WTC11 (cell line): ENCODE measurements at regions not wholly inside any gene's neighbourhood (a gene's known extent, or its start where the extent isn't known, plus 50 kb on each side); places are given as distances from the start of the nearest gene placed in this dataset.

Source experiments
- ATAC-seq: fragments of 200-7000 bp; cut with Tn5 transposase; 2 replicates; pipeline ENCODE4 v1.10.0; 2021; ENCODE audit warnings: mild to moderate bottlenecking, moderate library complexity
- CTCF ChIA-PET: fragments of 300-600 bp; sonication (Branson Sonifier 250); formaldehyde crosslinking; loops from one replicate; lab custom pipeline; 2021; ENCODE audit warnings: antibody characterized with exemption; lab: Charles Lee
- POLR2A ChIA-PET: fragments of 350-600 bp; sonication (Branson Sonifier 250); formaldehyde crosslinking; loops from one replicate; lab custom pipeline; 2021; ENCODE audit warnings: antibody characterized with exemption; lab: Charles Lee
- DNase-seq: peaks from one replicate; pipeline ENCODE4 v3.0.0; 2021; ENCODE audit warnings: low spot score
- H3K27ac Mint-ChIP-seq: 2 replicates; pipeline ENCODE4 v1.8.0; 2021; ENCODE audit warnings: mixed read lengths
- H3K27me3 Mint-ChIP-seq: 2 replicates; pipeline ENCODE4 v1.8.0; 2021; ENCODE audit warnings: low read depth, mild to moderate bottlenecking, moderate library complexity, mixed read lengths
- H3K36me3 Mint-ChIP-seq: 2 replicates; pipeline ENCODE4 v1.8.0; 2021; ENCODE audit warnings: mixed read lengths
- H3K4me1 Mint-ChIP-seq: 2 replicates; pipeline ENCODE4 v1.8.0; 2022; ENCODE audit warnings: mixed read lengths
- H3K4me3 Mint-ChIP-seq: 2 replicates; pipeline ENCODE4 v1.8.0; 2021; ENCODE audit warnings: mild to moderate bottlenecking, moderate library complexity, mixed read lengths
- H3K9me3 Mint-ChIP-seq: 2 replicates; pipeline ENCODE4 v1.8.0; 2021; ENCODE audit warnings: mixed read lengths
- AR ChIP-seq: fragments of 250-450 bp; sonication (Bioruptor Pico); IDR thresholded peaks from 2 replicates; pipeline ENCODE4 v1.9.0; 2021; ENCODE audit warnings: mild to moderate bottlenecking
- ATF3 ChIP-seq: sonication (generic); formaldehyde crosslinking; conservative IDR thresholded peaks from 2 replicates; pipeline ENCODE4 v1.8.1; 2022; ENCODE audit warnings: mild to moderate bottlenecking, missing genetic modification reagents
- CREM ChIP-seq: sonication (generic); formaldehyde crosslinking; IDR thresholded peaks from 2 replicates; pipeline ENCODE4 v1.8.1; 2022; ENCODE audit warnings: mild to moderate bottlenecking, missing genetic modification reagents, moderate library complexity
- E2F4 ChIP-seq: sonication (generic); formaldehyde crosslinking; IDR thresholded peaks from 2 replicates; pipeline ENCODE4 v1.8.1; 2022; ENCODE audit warnings: low read depth, mild to moderate bottlenecking, moderate library complexity, missing genetic modification reagents, borderline replicate concordance
- FOXP1 ChIP-seq: sonication (generic); formaldehyde crosslinking; IDR thresholded peaks from 2 replicates; pipeline ENCODE4 v1.8.0; 2022; ENCODE audit warnings: missing genetic modification reagents, mild to moderate bottlenecking, moderate library complexity, borderline replicate concordance
- GRHL2 ChIP-seq: fragments of 250-450 bp; sonication (Bioruptor Pico); IDR thresholded peaks from 2 replicates; pipeline ENCODE4 v1.8.0; 2022; ENCODE audit warnings: mild to moderate bottlenecking, moderate library complexity; ENCODE audit not compliant: insufficient replicate concordance, severe bottlenecking
- GTF2I ChIP-seq: fragments of 250-450 bp; sonication (Bioruptor Pico); conservative IDR thresholded peaks from 2 replicates; pipeline ENCODE4 v1.4.0; 2021; ENCODE audit warnings: mild to moderate bottlenecking
- JUN ChIP-seq: sonication (generic); formaldehyde crosslinking; IDR thresholded peaks from 2 replicates; pipeline ENCODE4 v1.8.0; 2023; ENCODE audit warnings: mild to moderate bottlenecking, missing genetic modification reagents
- KAT7 ChIP-seq: sonication (generic); formaldehyde crosslinking; IDR thresholded peaks from 2 replicates; pipeline ENCODE4 v1.8.1; 2023; ENCODE audit warnings: missing genetic modification reagents, mild to moderate bottlenecking, borderline replicate concordance
- MYBL2 ChIP-seq: sonication (generic); formaldehyde crosslinking; IDR thresholded peaks from 2 replicates; pipeline ENCODE4 v1.8.1; 2023; ENCODE audit warnings: mild to moderate bottlenecking, moderate library complexity, missing genetic modification reagents
- NFYB ChIP-seq: sonication (generic); formaldehyde crosslinking; conservative IDR thresholded peaks from 2 replicates; pipeline ENCODE4 v1.8.0; 2022; ENCODE audit warnings: low read depth, missing genetic modification reagents
- NR3C1 ChIP-seq: sonication (generic); formaldehyde crosslinking; conservative IDR thresholded peaks from 2 replicates; pipeline ENCODE4 v1.8.1; 2023; ENCODE audit warnings: low read depth, mild to moderate bottlenecking, missing genetic modification reagents
- PREB ChIP-seq: sonication (generic); formaldehyde crosslinking; IDR thresholded peaks from 2 replicates; pipeline ENCODE4 v1.8.1; 2022; ENCODE audit warnings: mild to moderate bottlenecking, missing genetic modification reagents, moderate library complexity, borderline replicate concordance
- SP1 ChIP-seq: sonication (generic); formaldehyde crosslinking; conservative IDR thresholded peaks from 2 replicates; pipeline ENCODE4 v1.8.1; 2022; ENCODE audit warnings: missing genetic modification reagents
- STAT6 ChIP-seq: sonication (generic); formaldehyde crosslinking; conservative IDR thresholded peaks from 2 replicates; pipeline ENCODE4 v1.8.1; 2023; ENCODE audit warnings: mild to moderate bottlenecking, low read depth, missing genetic modification reagents, moderate library complexity
- TP53 ChIP-seq: sonication (generic); formaldehyde crosslinking; IDR thresholded peaks from 2 replicates; pipeline ENCODE4 v1.8.1; 2023; ENCODE audit warnings: mild to moderate bottlenecking, missing genetic modification reagents
- ZMAT4 ChIP-seq: fragments of 250-450 bp; sonication (Bioruptor Pico); IDR thresholded peaks from 2 replicates; pipeline ENCODE4 v1.9.0; 2021; ENCODE audit warnings: mild to moderate bottlenecking
- ZNF219 ChIP-seq: sonication (generic); formaldehyde crosslinking; IDR thresholded peaks from 2 replicates; pipeline ENCODE4 v1.8.0; 2023; ENCODE audit warnings: missing genetic modification reagents, mild to moderate bottlenecking, borderline replicate concordance
- ZNF263 ChIP-seq: sonication (generic); formaldehyde crosslinking; IDR thresholded peaks from 2 replicates; pipeline ENCODE4 v1.8.1; 2022; ENCODE audit warnings: low read depth, mild to moderate bottlenecking, moderate library complexity, missing genetic modification reagents
- ZNF396 ChIP-seq: fragments of 250-450 bp; sonication (Bioruptor Pico); IDR thresholded peaks from 2 replicates; pipeline ENCODE4 v1.8.0; 2021; ENCODE audit warnings: mild to moderate bottlenecking, moderate library complexity, borderline replicate concordance
- TF ChIP-seq, protein P1 (sequence below): fragments of 250-450 bp; sonication (Bioruptor Pico); conservative IDR thresholded peaks from 2 replicates; pipeline ENCODE4 v1.9.0; 2021; ENCODE audit warnings: mild to moderate bottlenecking
- TF ChIP-seq, protein P2 (sequence below): fragments of 250-450 bp; sonication (Bioruptor Pico); IDR thresholded peaks from 2 replicates; pipeline ENCODE4 v1.9.0; 2021; ENCODE audit warnings: moderate library complexity, mild to moderate bottlenecking, inconsistent platforms, borderline replicate concordance

GRCh38 chr10:121683366-121683765, 85.1 kb upstream of the FGFR2 start (continued):
- TF ChIP-seq ATF3 (CRISPR knock-in tag) (no peak), GTF2I (CRISPR knock-in tag) (no peak), ZNF396 (CRISPR knock-in tag) (no peak)
- TF ChIP-seq, protein P1, sequence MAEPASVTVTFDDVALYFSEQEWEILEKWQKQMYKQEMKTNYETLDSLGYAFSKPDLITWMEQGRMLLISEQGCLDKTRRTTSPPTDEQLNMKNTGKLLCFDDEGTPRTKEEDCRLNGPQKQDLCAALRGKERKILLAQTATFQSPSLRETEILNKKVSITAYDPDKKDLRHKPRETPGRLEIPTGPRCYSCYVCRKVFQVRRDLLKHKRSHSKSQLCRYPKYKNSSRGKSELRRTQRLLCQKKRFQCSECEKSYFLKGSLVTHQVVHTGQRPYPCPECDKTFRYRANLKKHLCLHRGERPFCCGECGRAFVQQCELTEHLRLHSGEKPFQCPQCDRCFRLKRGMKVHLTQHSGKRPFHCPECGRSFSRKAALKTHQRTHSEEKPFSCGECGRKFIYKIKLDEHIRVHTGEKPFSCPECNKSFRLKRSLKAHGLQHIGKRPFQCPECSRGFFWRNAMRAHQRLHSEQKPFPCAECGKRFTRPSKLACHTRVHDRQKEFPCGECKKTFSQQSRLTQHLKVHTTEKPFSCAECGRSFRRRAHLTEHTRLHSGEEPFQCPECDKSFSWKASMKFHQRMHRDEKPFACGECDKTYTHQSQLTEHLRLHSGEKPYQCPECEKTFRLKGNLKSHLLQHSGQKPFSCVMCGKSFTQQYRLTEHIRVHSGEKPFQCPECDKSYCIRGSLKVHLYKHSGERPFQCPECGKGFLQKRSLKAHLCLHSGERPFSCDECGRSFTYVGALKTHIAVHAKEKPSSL (CRISPR knock-in tag) = no peak

- H3K27me3 Mint-ChIP-seq = no peaks in the 10 kb centered on the region; the same call in 1 of the 2 replicates
- CTCF ChIA-PET = interaction anchor here (0.9 to 3.2 kb wide), 3 partner anchors 11 to 19 kb away, joined by 3 to 13 read pairs (median 5); no protein-coding TSS in a partner anchor
- H3K4me3 Mint-ChIP-seq = no peak overlapping the region
- peaks cover 16% of the 10 kb centered on the region for H3K36me3 Mint-ChIP-seq
- H3K4me1 Mint-ChIP-seq = peaks cover 23% of the 10 kb centered on the region
- TF ChIP-seq NR3C1 (no peak), SP1 (CRISPR knock-in tag) (no peak), ZMAT4 (no peak), NFYB (no peak), GTF2I (CRISPR knock-in tag) (no peak), MYBL2 (CRISPR knock-in tag) (no peak), PREB (CRISPR knock-in tag) (no peak), E2F4 (CRISPR knock-in tag) (no peak), CREM (no peak), FOXP1 (CRISPR knock-in tag) (no peak), KAT7 (no peak), GRHL2 (no peak), AR (CRISPR knock-in tag) (no peak), ZNF219 (CRISPR knock-in tag) (no peak), STAT6 (no peak), TP53 (no peak), ZNF263 (CRISPR knock-in tag) (no peak), JUN (CRISPR knock-in tag) (no peak)
- TF ChIP-seq, protein P2, sequence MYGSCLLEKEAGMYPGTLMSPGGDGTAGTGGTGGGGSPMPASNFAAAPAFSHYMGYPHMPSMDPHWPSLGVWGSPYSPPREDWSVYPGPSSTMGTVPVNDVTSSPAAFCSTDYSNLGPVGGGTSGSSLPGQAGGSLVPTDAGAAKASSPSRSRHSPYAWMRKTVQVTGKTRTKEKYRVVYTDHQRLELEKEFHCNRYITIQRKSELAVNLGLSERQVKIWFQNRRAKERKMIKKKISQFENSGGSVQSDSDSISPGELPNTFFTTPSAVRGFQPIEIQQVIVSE (CRISPR knock-in tag) = no peak
- H3K9me3 Mint-ChIP-seq = peaks cover 25% of the 10 kb centered on the region
- POLR2A ChIA-PET = interaction anchor here (0.6 kb wide), 1 partner anchor 449 kb away, joined by 4 read pairs; no protein-coding TSS in a partner anchor
- ATAC-seq (no peak), DNase-seq (no peak)
- H3K27ac Mint-ChIP-seq = no peak overlapping the region
These were observed 83.9 kb upstream of the FGFR2 start for GRCh38 chr10:121681997-121682687.
